SU-DHL-6 (cell line): ENCODE measurements at regions not wholly inside any gene's neighbourhood (a gene's known extent, or its start where the extent isn't known, plus 50 kb on each side); places are given as distances from the start of the nearest gene placed in this dataset.

Experiments used
- CTCF ChIP-seq: fragments of 200-600 bp; sonication (generic); IDR thresholded peaks from one replicate; pipeline ENCODE4 v1.5.1; 2017; ENCODE audit warnings: antibody characterized with exemption, mild to moderate bottlenecking, low read length, moderate library complexity; ENCODE audit not compliant: insufficient read depth, poor library complexity, severe bottlenecking
- EZH2phosphoT487 ChIP-seq: fragments of 200-600 bp; sonication (generic), shearing (Covaris generic); conservative IDR thresholded peaks from 2 replicates; pipeline ENCODE4 v1.6.1; 2018; ENCODE audit warnings: mild to moderate bottlenecking, antibody characterized with exemption, low read length, moderate library complexity, mixed read lengths

- TF ChIP-seq CTCF = no peak
- TF ChIP-seq EZH2phosphoT487 = no peak
Observed at GRCh38 chr11:92138296-92138695, 86.3 kb upstream of the FAT3 start.
